ENCODE measurements at regions not wholly inside any gene's neighbourhood (a gene's known extent, or its start where the extent isn't known, plus 50 kb on each side); places are given as distances from the start of the nearest gene placed in this dataset.

GRCh38 chr15:77856705-77857346, 220.7 kb downstream of the TBC1D2B start:
- no peak for TF ChIP-seq POLR2AphosphoS5 (IDR thresholded peaks at IDR 0.05; ENCODE audit: low read depth, low read length)
- no peak for TF ChIP-seq FOXP2 (optimal IDR thresholded peaks at IDR 0.05; ENCODE audit: borderline replicate concordance, extremely low read depth, extremely low read length, insufficient read depth)
- no peak for TF ChIP-seq REST (IDR thresholded peaks at IDR 0.05; ENCODE audit: insufficient read depth in 1 of 2, low read depth in 2 of 2, low read length in 2 of 2)
- no peak for TF ChIP-seq TAF1 (IDR thresholded peaks at IDR 0.05; ENCODE audit: borderline replicate concordance, insufficient read depth, low read length)

- TF ChIP-seq TAF1 (IDR thresholded peaks at IDR 0.05; ENCODE audit: borderline replicate concordance, insufficient read depth, low read length), result no peak
- no peak for TF ChIP-seq POLR2AphosphoS5 (IDR thresholded peaks at IDR 0.05; ENCODE audit: low read depth, low read length)
- no peak for TF ChIP-seq SIN3A (IDR thresholded peaks at IDR 0.05; ENCODE audit: borderline replicate concordance, insufficient read depth, low read length)
- TF ChIP-seq FOXP2 (optimal IDR thresholded peaks at IDR 0.05; ENCODE audit: borderline replicate concordance, extremely low read depth, extremely low read length, insufficient read depth), result no peak
- TF ChIP-seq REST (IDR thresholded peaks at IDR 0.05; ENCODE audit: insufficient read depth in 1 of 2, low read depth in 2 of 2, low read length in 2 of 2), result no peak
Observed at GRCh38 chr15:77855871-77856270, 221.6 kb downstream of the TBC1D2B start.

GRCh38 chr15:77854980-77855379, 222.3 kb upstream of the LINGO1 start:
- TF ChIP-seq FOXP2 (optimal IDR thresholded peaks at IDR 0.05; ENCODE audit: borderline replicate concordance, extremely low read depth, extremely low read length, insufficient read depth), result no peak
- no peak for TF ChIP-seq TAF1 (IDR thresholded peaks at IDR 0.05; ENCODE audit: borderline replicate concordance, insufficient read depth, low read length)
- no peak for TF ChIP-seq REST (IDR thresholded peaks at IDR 0.05; ENCODE audit: insufficient read depth in 1 of 2, low read depth in 2 of 2, low read length in 2 of 2)
- no peak for TF ChIP-seq POLR2AphosphoS5 (IDR thresholded peaks at IDR 0.05; ENCODE audit: low read depth, low read length)
- TF ChIP-seq SIN3A (IDR thresholded peaks at IDR 0.05; ENCODE audit: borderline replicate concordance, insufficient read depth, low read length), result no peak

GRCh38 chr15:77853910-77854309, 221.2 kb upstream of the LINGO1 start:
- TF ChIP-seq TAF1 (IDR thresholded peaks at IDR 0.05; ENCODE audit: borderline replicate concordance, insufficient read depth, low read length) (no peak), POLR2AphosphoS5 (IDR thresholded peaks at IDR 0.05; ENCODE audit: low read depth, low read length) (no peak), SIN3A (IDR thresholded peaks at IDR 0.05; ENCODE audit: borderline replicate concordance, insufficient read depth, low read length) (no peak), REST (IDR thresholded peaks at IDR 0.05; ENCODE audit: insufficient read depth in 1 of 2, low read depth in 2 of 2, low read length in 2 of 2) (no peak), FOXP2 (optimal IDR thresholded peaks at IDR 0.05; ENCODE audit: borderline replicate concordance, extremely low read depth, extremely low read length, insufficient read depth) (no peak)

GRCh38 chr15:77853008-77853328, 220.3 kb upstream of the LINGO1 start:
- no peak for TF ChIP-seq FOXP2 (optimal IDR thresholded peaks at IDR 0.05; ENCODE audit: borderline replicate concordance, extremely low read depth, extremely low read length, insufficient read depth)
- no peak for TF ChIP-seq TAF1 (IDR thresholded peaks at IDR 0.05; ENCODE audit: borderline replicate concordance, insufficient read depth, low read length)
- no peak for TF ChIP-seq POLR2AphosphoS5 (IDR thresholded peaks at IDR 0.05; ENCODE audit: low read depth, low read length)
- no peak for TF ChIP-seq SIN3A (IDR thresholded peaks at IDR 0.05; ENCODE audit: borderline replicate concordance, insufficient read depth, low read length)

All from PFSK-1 (cell line).